ENCODE measurements at regions not wholly inside any gene's neighbourhood (a gene's known extent, or its start where the extent isn't known, plus 50 kb on each side); places are given as distances from the start of the nearest gene placed in this dataset.

DNA sequence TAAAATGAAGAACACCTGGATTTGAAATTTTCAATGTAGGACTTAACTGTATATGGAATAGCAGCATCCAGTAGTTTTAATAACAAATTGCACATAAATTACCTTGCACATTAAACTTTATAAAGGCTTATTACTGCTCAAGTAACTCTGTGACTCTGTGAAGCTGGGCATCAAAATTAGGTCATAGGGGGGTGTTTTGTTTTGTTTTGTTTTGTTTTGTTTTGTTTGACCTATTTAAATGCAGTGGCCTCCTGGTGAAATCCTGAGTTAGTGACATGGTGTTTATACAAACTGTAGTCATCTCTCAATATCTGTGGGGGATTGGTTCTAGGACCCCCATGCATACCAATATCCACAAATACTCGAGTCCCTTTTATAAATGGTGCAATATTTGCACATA lies 51.9 kb upstream of the ADAD1 start:
- no peak for DNase-seq (ENCODE audit: extremely low read depth, low read depth)

DNA sequence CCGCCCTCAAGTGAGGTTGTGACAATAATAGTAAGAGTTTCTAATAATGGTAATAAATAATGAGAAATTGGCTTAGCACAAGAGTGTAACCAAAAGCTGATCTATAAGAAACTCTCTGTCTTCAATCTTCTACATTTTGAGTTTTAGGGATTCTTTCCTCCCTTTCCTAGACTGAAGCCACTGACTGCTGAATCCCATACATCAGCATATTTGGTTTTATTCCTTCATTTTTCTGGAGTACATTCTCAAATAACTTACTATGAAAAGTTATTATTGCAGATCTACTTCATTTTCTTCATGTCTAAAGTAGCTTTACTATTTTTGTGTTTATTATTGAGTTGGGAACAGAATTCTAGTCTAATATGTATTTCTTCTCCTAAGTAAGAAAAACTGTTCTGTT lies 49.9 kb upstream of the ADAD1 start:
- TF ChIP-seq, protein P1, sequence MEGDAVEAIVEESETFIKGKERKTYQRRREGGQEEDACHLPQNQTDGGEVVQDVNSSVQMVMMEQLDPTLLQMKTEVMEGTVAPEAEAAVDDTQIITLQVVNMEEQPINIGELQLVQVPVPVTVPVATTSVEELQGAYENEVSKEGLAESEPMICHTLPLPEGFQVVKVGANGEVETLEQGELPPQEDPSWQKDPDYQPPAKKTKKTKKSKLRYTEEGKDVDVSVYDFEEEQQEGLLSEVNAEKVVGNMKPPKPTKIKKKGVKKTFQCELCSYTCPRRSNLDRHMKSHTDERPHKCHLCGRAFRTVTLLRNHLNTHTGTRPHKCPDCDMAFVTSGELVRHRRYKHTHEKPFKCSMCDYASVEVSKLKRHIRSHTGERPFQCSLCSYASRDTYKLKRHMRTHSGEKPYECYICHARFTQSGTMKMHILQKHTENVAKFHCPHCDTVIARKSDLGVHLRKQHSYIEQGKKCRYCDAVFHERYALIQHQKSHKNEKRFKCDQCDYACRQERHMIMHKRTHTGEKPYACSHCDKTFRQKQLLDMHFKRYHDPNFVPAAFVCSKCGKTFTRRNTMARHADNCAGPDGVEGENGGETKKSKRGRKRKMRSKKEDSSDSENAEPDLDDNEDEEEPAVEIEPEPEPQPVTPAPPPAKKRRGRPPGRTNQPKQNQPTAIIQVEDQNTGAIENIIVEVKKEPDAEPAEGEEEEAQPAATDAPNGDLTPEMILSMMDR (IDR thresholded peaks at IDR 0.05; ENCODE audit: low read depth, low read length) = no peak
- no peak for DNase-seq (ENCODE audit: extremely low read depth, low read depth)

More for the DNA sequence above, 51.9 kb upstream of the ADAD1 start:
- TF ChIP-seq, protein P1 (IDR thresholded peaks at IDR 0.05; ENCODE audit: low read depth, low read length) = no peak

Data from AG09319 (cell line).